HG03159 (cell line): ENCODE measurements at regions not wholly inside any gene's neighbourhood (a gene's known extent, or its start where the extent isn't known, plus 50 kb on each side); places are given as distances from the start of the nearest gene placed in this dataset.

Experiments
- ATAC-seq: cut with Tn5 transposase; IDR thresholded peaks from one replicate; pipeline ENCODE4 v1.9.1; 2021; ENCODE audit warnings: mild to moderate bottlenecking, moderate library complexity; ENCODE audit not compliant: unreplicated experiment

- no peak for ATAC-seq
These were observed 226.0 kb upstream of the TPM1 start for GRCh38 chr15:62816342-62817069.

GRCh38 chr15:62818691-62819090 lies 223.9 kb upstream of the TPM1 start:
- no peak for ATAC-seq

DNA sequence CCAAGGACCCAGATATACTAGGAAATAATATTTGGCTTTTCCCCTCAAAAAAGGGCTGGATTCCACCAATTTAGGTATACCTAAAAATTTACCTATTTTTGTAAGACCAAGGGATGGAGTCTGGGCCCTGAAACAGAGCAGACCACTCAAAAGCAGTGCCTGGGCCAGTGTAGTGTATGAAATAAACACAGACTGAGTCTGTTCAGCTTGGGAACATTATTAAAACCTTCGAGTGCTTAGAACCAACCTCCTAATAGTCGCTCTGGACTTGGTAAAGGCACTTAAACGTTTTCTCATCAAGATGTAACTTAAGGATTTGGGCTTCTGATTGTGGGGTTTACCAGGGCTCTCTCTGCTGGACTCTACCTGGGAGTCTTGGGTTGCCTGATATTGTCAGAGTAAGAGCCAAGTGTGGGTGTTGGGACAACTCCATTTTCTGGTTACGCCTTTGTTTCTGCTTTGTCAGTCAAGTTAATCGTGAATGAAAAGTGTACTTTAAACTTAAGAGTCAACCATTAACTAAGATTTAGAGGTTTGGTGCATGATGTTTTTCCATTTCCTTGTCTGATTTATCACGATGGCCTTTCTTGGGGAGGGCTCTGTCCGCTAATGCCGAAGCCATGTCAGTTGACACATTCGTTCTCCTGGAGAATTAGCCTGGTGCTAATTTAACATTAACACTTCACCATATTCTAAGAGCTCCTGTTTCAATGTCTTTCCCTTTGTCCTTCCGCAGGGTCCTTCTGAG lies 221.0 kb upstream of the TPM1 start:
- no peak for ATAC-seq

GRCh38 chr15:62822228-62822627 lies 220.3 kb upstream of the TPM1 start:
- ATAC-seq: no peak

DNA sequence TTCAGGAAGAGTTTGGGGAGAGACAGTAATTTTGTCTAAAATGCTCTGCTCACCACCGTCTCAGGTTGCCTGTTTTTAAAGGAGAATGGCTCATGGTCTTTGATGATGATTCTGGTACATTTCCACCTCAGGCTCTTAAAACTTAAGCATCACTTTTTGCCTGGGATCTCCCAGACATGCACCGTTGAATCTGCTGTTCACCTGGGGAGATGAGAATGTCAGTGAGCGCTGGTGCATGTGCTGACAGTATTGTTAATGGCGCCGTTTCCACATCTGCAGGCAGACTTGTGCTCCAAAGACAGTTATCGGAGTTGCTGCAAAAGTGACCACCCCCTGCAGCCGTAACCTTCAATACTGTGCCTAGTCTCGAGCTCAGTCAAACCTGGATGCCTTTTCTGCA lies 219.0 kb upstream of the TPM1 start:
- no peak for ATAC-seq

- no peak for ATAC-seq
These were observed 218.2 kb upstream of the TPM1 start for GRCh38 chr15:62824111-62825015.

GRCh38 chr15:62825191-62825590 lies 217.4 kb upstream of the TPM1 start:
- ATAC-seq: no peak

DNA sequence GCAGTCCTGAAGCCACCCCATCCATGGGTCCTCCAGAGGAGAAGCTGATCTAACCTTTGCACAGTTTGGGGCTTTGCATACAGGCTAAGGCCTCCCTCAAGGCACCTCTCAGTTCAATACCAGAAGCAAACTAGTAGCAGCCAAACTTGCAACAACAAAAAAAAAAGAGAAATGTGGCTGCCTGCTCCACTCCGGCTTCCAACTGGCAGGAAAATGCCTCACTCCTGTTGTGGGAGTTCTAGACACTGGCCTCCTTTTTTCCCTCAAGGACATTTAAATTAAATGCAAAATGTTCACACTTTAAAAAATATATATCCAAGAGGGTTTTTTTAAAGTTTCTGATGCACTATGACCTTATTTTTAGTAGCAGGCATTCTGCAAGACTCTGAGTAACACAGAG lies 216.0 kb upstream of the TPM1 start:
- ATAC-seq: no peak

DNA sequence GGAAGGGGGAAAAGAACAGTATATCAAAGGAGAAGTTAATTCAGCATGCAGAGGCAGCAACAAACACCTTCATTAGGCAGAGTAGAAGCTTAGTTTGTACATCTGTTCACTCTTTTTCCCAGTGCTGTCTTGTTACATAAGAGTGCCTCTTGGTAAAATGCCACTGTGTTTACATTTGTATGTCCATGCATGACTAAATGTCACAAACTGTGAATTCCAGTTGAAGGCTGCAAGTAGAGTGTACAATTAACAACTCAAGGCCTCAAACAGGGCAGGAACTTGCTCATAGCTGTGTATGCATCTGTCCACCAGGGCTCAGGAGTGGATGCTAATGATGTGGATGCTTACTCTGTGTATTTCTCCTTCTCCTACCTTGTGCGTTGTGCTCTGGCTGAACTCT lies 214.2 kb upstream of the TPM1 start:
- no peak for ATAC-seq

- ATAC-seq: no peak
These were observed 210.3 kb upstream of the TPM1 start for GRCh38 chr15:62832231-62832630.

DNA sequence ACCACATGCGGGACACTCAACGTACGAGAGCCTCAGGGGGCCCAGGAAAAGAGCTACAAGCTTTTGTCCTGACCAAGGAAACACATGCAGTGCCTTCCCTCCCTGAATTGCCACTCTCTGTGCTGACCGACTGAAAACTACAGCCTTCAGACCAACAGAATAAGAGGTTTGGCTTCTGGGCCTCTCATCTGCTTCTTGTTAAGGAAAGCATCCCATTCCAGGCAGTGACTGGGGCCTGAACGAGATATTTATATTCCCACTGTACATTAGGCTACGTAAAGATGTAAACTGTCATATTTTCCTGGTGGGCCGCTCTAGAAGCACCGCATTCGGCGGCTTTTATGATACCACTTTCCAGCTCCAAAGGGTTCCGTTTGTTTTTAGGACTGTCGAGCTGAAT lies 208.9 kb upstream of the TPM1 start:
- ATAC-seq: no peak

- no peak for ATAC-seq
These were observed 207.7 kb upstream of the TPM1 start for GRCh38 chr15:62834686-62835329.

- ATAC-seq: no peak
These were observed 207.2 kb upstream of the TPM1 start for GRCh38 chr15:62835351-62835750.

GRCh38 chr15:62835762-62836161 lies 206.8 kb upstream of the TPM1 start:
- no peak for ATAC-seq

GRCh38 chr15:62840526-62841268 lies 201.8 kb upstream of the TPM1 start:
- no peak for ATAC-seq

DNA sequence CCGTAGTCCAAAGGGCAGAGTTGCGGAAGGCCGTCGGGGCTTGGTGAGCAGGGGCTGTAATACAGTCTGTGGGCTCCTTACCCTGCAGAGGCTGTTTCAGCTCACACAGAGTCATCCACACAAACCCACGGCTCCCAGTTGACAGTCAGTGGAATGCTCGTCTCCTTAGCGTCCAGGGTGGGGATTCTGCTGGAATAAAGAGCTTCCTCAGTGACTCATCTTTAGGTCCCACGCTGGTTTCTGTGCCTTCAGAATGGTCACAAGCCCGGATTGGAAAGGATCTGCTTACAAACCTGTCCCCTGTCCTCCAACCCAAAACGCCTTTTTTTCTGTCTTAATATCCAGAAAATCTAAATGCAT lies 201.3 kb upstream of the TPM1 start:
- no peak for ATAC-seq

- ATAC-seq: no peak
These were observed 200.5 kb upstream of the TPM1 start for GRCh38 chr15:62841891-62842559.

DNA sequence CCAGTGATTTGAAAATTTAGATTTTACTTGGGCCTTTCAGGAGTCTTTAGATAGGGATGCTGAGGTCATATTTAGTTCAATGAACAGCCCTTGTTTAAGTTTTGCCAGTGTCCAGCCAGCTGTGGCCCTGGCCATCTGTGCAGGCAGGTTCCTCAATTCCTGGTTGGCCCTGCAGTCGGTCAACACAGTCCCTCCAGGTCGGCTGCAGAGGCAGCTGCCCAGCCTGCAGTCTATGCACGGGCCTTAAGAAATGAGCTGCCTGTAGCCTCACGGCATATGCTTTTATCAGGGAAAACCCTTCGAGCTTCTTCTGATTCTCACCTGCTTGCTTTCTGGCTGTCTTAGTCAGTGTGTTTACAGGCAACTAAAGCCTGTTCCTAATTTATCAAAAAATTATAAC lies 199.2 kb upstream of the TPM1 start:
- no peak for ATAC-seq

DNA sequence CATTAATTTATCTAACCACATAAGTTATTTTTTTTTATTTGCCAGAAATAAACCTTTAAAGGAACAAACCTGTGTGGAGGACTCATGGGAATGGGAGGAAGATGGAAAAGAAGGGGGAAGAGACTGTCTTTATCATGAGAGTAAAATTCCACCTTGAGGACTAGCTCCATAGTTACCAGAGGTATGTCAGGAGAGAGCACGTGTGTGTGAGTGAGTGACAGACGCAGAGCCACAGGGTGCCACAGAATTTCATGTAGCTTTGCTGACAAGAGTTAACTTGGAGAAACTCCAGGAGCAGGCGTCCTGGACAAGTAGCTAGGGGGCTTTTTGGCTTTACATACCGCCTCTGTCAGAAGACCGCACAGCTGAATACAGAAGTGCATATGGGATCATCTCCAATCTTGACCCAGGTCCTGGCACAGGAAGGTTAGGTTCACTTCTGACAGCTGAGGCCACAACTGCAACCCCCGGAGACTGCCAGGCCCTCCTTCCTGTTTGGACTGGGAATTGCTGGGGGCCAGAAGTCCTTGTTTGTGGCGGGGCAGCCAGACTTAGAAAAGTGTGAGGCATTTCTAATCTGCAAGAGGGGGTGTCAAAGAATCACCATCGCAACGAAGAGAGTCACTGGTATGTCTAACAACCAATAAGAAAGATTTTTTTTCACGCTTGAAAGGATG lies 197.8 kb upstream of the TPM1 start:
- no peak for ATAC-seq
